H1 (cell line): ENCODE measurements at regions not wholly inside any gene's neighbourhood (a gene's known extent, or its start where the extent isn't known, plus 50 kb on each side); places are given as distances from the start of the nearest gene placed in this dataset.

Experiments
- BACH1 ChIP-seq: IDR thresholded peaks from 2 replicates; pipeline ENCODE4 v1.6.1; 2012; ENCODE audit warnings: low read length, improper control_type of control experiment
- CREB1 ChIP-seq: IDR thresholded peaks from 2 replicates; pipeline ENCODE4 v1.6.1; 2012; ENCODE audit warnings: inconsistent platforms
- JUN ChIP-seq: IDR thresholded peaks from 2 replicates; pipeline ENCODE4 v1.6.1; 2011; ENCODE audit warnings: low read depth, mild to moderate bottlenecking, improper control_type of control experiment, low read length
- NRF1 ChIP-seq: IDR thresholded peaks from 2 replicates; pipeline ENCODE4 v1.6.1; 2011; ENCODE audit warnings: mild to moderate bottlenecking, low read depth, low read length, improper control_type of control experiment

DNA sequence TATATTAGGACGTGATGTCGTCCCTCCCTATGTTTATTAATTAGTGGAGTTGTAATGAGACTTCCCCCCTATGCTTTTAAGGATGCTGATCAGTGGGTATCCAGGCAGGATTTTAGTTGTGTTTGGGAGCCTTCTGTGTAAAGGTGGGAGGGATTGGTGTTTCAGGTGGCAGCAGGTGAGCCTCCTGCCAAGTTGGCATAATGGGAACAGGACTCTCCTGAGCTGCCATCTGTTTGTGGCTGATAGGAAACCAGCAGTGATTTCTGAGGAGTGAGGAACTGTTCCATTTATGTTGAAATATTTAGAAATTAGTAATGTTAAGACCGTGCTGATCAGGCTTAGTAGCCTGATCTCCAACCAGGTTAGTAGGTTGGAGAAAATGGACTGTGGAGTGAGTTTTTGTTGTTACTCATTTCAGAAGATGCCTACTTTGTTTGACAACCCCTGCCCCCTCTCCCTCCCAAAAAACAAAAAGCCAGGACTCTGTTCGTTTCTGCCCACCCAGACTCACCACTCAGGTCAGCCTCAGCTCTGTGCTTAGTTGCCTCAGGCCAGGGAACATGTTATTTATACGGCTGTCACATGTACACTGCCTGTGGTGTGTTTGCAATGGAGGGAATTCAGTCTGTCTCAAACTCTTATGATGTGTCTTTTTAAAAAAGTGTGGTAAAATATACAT, 55.4 kb upstream of the TULP4 start (continued):
- TF ChIP-seq JUN (no peak), NRF1 (no peak), CREB1 (no peak), BACH1 (no peak)
